ENCODE measurements at regions not wholly inside any gene's neighbourhood (a gene's known extent, or its start where the extent isn't known, plus 50 kb on each side); places are given as distances from the start of the nearest gene placed in this dataset.

DNA sequence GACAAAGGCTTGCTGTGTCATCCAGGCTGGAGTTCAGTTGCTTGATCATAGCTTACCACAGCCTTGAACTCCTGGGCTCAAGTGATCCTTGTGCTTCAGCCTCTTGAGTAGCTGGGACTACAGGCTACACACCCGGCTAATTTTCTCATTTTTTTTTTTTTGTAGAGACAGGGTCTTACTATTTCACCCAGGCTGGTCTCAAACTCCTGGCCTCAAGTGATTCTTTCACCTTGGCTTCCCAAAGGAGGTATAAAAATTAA, 178.0 kb downstream of the MTCL1 start:
- TF ChIP-seq, protein P1, sequence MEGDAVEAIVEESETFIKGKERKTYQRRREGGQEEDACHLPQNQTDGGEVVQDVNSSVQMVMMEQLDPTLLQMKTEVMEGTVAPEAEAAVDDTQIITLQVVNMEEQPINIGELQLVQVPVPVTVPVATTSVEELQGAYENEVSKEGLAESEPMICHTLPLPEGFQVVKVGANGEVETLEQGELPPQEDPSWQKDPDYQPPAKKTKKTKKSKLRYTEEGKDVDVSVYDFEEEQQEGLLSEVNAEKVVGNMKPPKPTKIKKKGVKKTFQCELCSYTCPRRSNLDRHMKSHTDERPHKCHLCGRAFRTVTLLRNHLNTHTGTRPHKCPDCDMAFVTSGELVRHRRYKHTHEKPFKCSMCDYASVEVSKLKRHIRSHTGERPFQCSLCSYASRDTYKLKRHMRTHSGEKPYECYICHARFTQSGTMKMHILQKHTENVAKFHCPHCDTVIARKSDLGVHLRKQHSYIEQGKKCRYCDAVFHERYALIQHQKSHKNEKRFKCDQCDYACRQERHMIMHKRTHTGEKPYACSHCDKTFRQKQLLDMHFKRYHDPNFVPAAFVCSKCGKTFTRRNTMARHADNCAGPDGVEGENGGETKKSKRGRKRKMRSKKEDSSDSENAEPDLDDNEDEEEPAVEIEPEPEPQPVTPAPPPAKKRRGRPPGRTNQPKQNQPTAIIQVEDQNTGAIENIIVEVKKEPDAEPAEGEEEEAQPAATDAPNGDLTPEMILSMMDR (IDR thresholded peaks at IDR 0.05; ENCODE audit: poor library complexity), result no peak
- no peak for TF ChIP-seq EZH2phosphoT487 (IDR thresholded peaks at IDR 0.05; ENCODE audit: low read depth, severe bottlenecking, unreplicated experiment)

Measured in hepatocyte (in vitro differentiated cells).